ENCODE measurements at regions not wholly inside any gene's neighbourhood (a gene's known extent, or its start where the extent isn't known, plus 50 kb on each side); places are given as distances from the start of the nearest gene placed in this dataset.

- no peak overlapping the region for H3K4me3 ChIP-seq (ENCODE audit: low read depth, poor library complexity, severe bottlenecking)
- no peak for DNase-seq (ENCODE audit: low spot score in 2 of 2)
- 62 to 70% methylated on average over 2 of the region's 2 CpGs for WGBS, 2 donors
- TF ChIP-seq, protein P1, sequence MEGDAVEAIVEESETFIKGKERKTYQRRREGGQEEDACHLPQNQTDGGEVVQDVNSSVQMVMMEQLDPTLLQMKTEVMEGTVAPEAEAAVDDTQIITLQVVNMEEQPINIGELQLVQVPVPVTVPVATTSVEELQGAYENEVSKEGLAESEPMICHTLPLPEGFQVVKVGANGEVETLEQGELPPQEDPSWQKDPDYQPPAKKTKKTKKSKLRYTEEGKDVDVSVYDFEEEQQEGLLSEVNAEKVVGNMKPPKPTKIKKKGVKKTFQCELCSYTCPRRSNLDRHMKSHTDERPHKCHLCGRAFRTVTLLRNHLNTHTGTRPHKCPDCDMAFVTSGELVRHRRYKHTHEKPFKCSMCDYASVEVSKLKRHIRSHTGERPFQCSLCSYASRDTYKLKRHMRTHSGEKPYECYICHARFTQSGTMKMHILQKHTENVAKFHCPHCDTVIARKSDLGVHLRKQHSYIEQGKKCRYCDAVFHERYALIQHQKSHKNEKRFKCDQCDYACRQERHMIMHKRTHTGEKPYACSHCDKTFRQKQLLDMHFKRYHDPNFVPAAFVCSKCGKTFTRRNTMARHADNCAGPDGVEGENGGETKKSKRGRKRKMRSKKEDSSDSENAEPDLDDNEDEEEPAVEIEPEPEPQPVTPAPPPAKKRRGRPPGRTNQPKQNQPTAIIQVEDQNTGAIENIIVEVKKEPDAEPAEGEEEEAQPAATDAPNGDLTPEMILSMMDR (IDR thresholded peaks at IDR 0.05), result no peak
- TF ChIP-seq POLR2A (IDR thresholded peaks at IDR 0.05), result no peak
- intact Hi-C loops (cut with DNase I; ENCODE audit: low total_unique reads), result no loop called here
Observed at GRCh38 chr3:90025019-90025418, 917.6 kb downstream of the EPHA3 start.

- 47 to 68% methylated on average over 2 of the region's 2 CpGs for WGBS, 2 donors
- H3K4me3 ChIP-seq (ENCODE audit: low read depth, poor library complexity, severe bottlenecking), result no peak overlapping the region
- intact Hi-C loops (cut with DNase I; ENCODE audit: low total_unique reads), result no loop called here
- no peak for TF ChIP-seq POLR2A (IDR thresholded peaks at IDR 0.05)
- TF ChIP-seq, protein P1 (IDR thresholded peaks at IDR 0.05), result no peak
- DNase-seq (ENCODE audit: low spot score in 2 of 2), result no peak
Observed at GRCh38 chr3:90026406-90026805, 919.0 kb downstream of the EPHA3 start.

DNA sequence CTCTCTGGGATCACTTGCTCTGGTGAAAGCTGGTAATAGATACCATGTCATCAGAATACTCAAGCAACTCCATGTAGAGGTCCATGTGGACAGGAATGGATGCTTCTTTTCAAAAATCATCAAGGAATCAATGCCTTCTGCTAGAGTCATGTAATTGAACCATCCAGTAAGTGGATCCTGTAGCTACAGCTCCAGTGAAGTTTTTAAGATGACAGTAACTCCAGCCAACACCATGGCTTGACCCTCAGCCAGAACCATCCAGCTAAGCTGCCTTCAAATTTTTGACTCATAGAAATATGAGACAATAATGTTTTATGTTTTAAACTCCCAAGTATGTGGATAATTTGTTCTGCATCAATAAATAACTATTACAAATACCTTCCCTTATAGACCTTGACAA, 923.7 kb downstream of the EPHA3 start:
- intact Hi-C loops (cut with DNase I; ENCODE audit: low total_unique reads), result no loop called here
- H3K4me3 ChIP-seq (ENCODE audit: low read depth, poor library complexity, severe bottlenecking), result no peak overlapping the region
- TF ChIP-seq, protein P1 (IDR thresholded peaks at IDR 0.05), result no peak
- no peak for TF ChIP-seq POLR2A (IDR thresholded peaks at IDR 0.05)
- DNase-seq (ENCODE audit: low spot score in 2 of 2), result no peak

DNA sequence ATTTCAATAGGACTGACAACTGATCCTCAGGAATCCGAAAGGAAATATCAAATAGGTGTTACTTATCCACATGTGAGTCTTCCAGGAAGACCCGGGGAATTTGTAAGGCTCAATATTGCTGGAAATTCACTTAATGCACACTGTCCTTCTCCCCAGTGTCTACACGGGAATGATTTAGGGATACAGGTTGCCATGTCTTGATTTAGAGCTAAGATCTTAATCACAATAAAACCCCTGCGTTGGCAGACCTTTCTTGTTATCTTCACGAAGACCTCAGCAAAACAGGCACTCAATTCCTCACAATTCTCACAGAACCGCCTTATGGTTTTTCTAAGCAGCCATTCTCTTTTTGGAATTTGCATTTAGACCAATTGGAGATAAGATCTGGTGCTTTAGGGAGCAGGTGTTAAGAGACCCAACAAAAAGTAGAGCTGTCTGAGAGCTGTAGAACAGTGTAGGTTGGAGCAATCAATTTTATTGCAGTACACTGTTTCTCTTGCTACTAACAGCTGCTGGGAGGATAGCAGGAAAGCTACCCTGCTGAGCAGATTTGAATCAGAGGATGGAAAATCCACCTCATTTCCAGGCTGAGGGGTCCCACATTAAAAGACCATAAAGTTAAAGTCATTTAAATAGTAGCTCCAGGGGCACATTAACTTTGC, 925.7 kb downstream of the EPHA3 start:
- 45 to 50% methylated on average over 6 of the region's 6 CpGs for WGBS, 2 donors
- no peak for TF ChIP-seq POLR2A (IDR thresholded peaks at IDR 0.05)
- TF ChIP-seq, protein P1 (IDR thresholded peaks at IDR 0.05), result no peak
- no peak overlapping the region for H3K4me3 ChIP-seq (ENCODE audit: low read depth, poor library complexity, severe bottlenecking)
- DNase-seq (ENCODE audit: low spot score in 2 of 2), result no peak
- intact Hi-C loops (cut with DNase I; ENCODE audit: low total_unique reads), result no loop called here

DNA sequence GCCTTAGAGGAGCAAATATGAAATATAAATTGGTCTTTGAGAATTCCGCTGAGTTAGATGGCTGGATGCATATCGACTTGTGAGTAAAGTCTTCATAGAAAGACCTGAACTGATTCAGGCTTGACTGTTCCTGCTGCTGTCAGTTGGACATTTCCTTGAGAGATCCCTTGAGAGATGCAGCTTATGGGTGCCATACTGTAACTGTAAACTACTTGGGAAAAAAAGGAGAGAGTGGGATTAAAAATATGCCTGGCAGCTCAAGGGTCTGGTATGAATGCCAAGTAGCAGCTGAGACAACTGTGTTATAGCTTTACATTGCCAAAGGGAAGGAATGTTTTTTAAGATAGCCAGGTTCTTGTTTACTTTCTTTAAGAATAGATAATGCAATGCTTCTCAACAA, 926.6 kb downstream of the EPHA3 start:
- WGBS, 2 donors, result 60 to 73% methylated on average over 2 of the region's 2 CpGs
- TF ChIP-seq, protein P1 (IDR thresholded peaks at IDR 0.05), result no peak
- no peak for TF ChIP-seq POLR2A (IDR thresholded peaks at IDR 0.05)
- intact Hi-C loops (cut with DNase I; ENCODE audit: low total_unique reads), result no loop called here
- no peak for DNase-seq (ENCODE audit: low spot score in 2 of 2)
- no peak overlapping the region for H3K4me3 ChIP-seq (ENCODE audit: low read depth, poor library complexity, severe bottlenecking)

DNA sequence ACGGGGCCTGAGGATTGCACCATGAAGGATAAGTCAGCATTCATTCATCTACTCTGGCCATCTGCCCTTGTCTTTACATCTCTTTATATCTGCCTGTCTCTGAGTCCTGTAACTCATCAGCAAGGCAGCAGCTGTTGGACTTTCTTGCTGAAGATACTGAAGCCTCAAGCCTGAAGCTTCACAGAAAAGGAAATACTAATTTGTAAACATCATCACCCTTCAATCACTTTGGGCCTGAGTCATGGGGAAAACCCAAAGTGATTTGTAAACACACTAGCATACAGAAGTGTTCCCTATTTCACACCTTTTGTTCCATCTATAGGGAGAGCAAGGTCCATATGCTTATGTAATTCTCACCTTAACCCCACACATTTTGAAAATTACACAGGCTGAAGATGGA, 928.2 kb downstream of the EPHA3 start:
- TF ChIP-seq, protein P1 (IDR thresholded peaks at IDR 0.05), result no peak
- no peak for TF ChIP-seq POLR2A (IDR thresholded peaks at IDR 0.05)
- WGBS, 2 donors, result 47 to 56% methylated on average over 1 of the region's 1 CpG
- intact Hi-C loops (cut with DNase I; ENCODE audit: low total_unique reads), result no loop called here
- H3K4me3 ChIP-seq (ENCODE audit: low read depth, poor library complexity, severe bottlenecking), result no peak overlapping the region
- DNase-seq (ENCODE audit: low spot score in 2 of 2), result no peak
